Mesendoderm (in vitro differentiated cells): ENCODE measurements at regions not wholly inside any gene's neighbourhood (a gene's known extent, or its start where the extent isn't known, plus 50 kb on each side); places are given as distances from the start of the nearest gene placed in this dataset.

ENCODE experiments used
- DNase-seq: peaks from one replicate; pipeline ENCODE4 v3.0.0; 2013
- H2AK5ac ChIP-seq: 2 replicates; pipeline ENCODE4 v1.6.1; 2013; ENCODE audit warnings: low read length, inconsistent platforms
- H2BK120ac ChIP-seq: 2 replicates; pipeline ENCODE4 v1.6.1; 2013; ENCODE audit warnings: low read depth, mild to moderate bottlenecking, low read length, moderate library complexity, mixed read lengths
- H2BK15ac ChIP-seq: replicated peaks from 2 replicates; pipeline ENCODE4 v1.6.1; 2013; ENCODE audit warnings: low read depth, mild to moderate bottlenecking, moderate library complexity
- H2BK5ac ChIP-seq: 2 replicates; pipeline ENCODE4 v1.6.1; 2013; ENCODE audit warnings: low read length, inconsistent platforms
- H3K18ac ChIP-seq: 2 replicates; pipeline ENCODE4 v1.6.1; 2013; ENCODE audit warnings: mild to moderate bottlenecking, low read length, mixed read lengths
- H3K23ac ChIP-seq: one replicate; pipeline ENCODE4 v1.6.1; 2013; ENCODE audit warnings: low read length
- H3K27ac ChIP-seq: 2 replicates; pipeline ENCODE4 v1.5.1; 2013; ENCODE audit warnings: low read depth, mild to moderate bottlenecking, inconsistent platforms, low read length, moderate library complexity
- H3K27me3 ChIP-seq: 2 replicates; pipeline ENCODE4 v1.6.1; 2013; ENCODE audit warnings: low read length, control low read depth, mild to moderate bottlenecking, inconsistent platforms; ENCODE audit not compliant: insufficient read depth, poor library complexity
- H3K36me3 ChIP-seq: 2 replicates; pipeline ENCODE4 v1.6.1; 2013; ENCODE audit warnings: low read length, inconsistent platforms; ENCODE audit not compliant: control insufficient read depth, insufficient read depth
- H3K4ac ChIP-seq: one replicate; pipeline ENCODE4 v1.6.1; 2013; ENCODE audit warnings: low read depth, mild to moderate bottlenecking, low read length, moderate library complexity
- H3K4me1 ChIP-seq: 2 replicates; pipeline ENCODE4 v1.6.1; 2013; ENCODE audit warnings: low read depth, low read length, inconsistent platforms; ENCODE audit not compliant: control insufficient read depth
- H3K4me2 ChIP-seq: 2 replicates; pipeline ENCODE4 v1.6.1; 2013; ENCODE audit warnings: low read length
- H3K4me3 ChIP-seq: 2 replicates; pipeline ENCODE4 v1.5.1; 2013; ENCODE audit warnings: mild to moderate bottlenecking, low read length
- H3K56ac ChIP-seq: one replicate; pipeline ENCODE4 v1.6.1; 2013; ENCODE audit warnings: low read length
- H3K79me1 ChIP-seq: 2 replicates; pipeline ENCODE4 v1.6.1; 2013; ENCODE audit warnings: low read length, inconsistent platforms
- H3K79me2 ChIP-seq: 2 replicates; pipeline ENCODE4 v1.6.1; 2013; ENCODE audit warnings: mild to moderate bottlenecking, low read length; ENCODE audit not compliant: control insufficient read depth, insufficient read depth
- H3K9ac ChIP-seq: 2 replicates; pipeline ENCODE4 v1.6.1; 2013; ENCODE audit warnings: low read length, inconsistent platforms
- H4K5ac ChIP-seq: one replicate; pipeline ENCODE4 v1.6.1; 2013; ENCODE audit warnings: low read length
- H4K8ac ChIP-seq: one replicate; pipeline ENCODE4 v1.6.1; 2013; ENCODE audit warnings: low read depth, mild to moderate bottlenecking, control low read depth, low read length, moderate library complexity
- WGBS: extraction: QIAGEN DNeasy Blood & Tissue Kit; methylation state at CpG from one replicate; pipeline ENCODE4 v1.1.7; 2013; ENCODE audit warnings: low lambda C conversion rate, missing lambda C conversion rate; ENCODE audit not compliant: insufficient coverage; ENCODE audit errors: extremely low coverage; 5-methylcytosine and 5-hydroxymethylcytosine counted together

- H3K79me2 ChIP-seq = no peaks in the 10 kb centered on the region
- no peak overlapping the region for H3K18ac ChIP-seq
- no peak overlapping the region for H3K56ac ChIP-seq
- no peaks in the 10 kb centered on the region for H3K27me3 ChIP-seq
- no peak overlapping the region for H2BK120ac ChIP-seq
- no peaks in the 10 kb centered on the region for H3K4me1 ChIP-seq
- no peak overlapping the region for H2BK15ac ChIP-seq
- H3K36me3 ChIP-seq = no peaks in the 10 kb centered on the region
- no peak overlapping the region for H4K8ac ChIP-seq
- no peak overlapping the region for H2BK5ac ChIP-seq
- H3K27ac ChIP-seq = no peak overlapping the region
- no peak overlapping the region for H3K4me2 ChIP-seq
- H4K5ac ChIP-seq = no peak overlapping the region
- peak; percentile 53 for DNase-seq
- no peak overlapping the region for H3K4ac ChIP-seq
- no peak overlapping the region for H3K9ac ChIP-seq
- no peaks in the 10 kb centered on the region for H3K79me1 ChIP-seq
- H2AK5ac ChIP-seq = no peak overlapping the region
- no CpG with 5 or more reads among the region's 4 CpGs for WGBS
- H3K23ac ChIP-seq = no peak overlapping the region
- no peak overlapping the region for H3K4me3 ChIP-seq
Observed at GRCh38 chr1:219772265-219773036, 155.9 kb downstream of the SLC30A10 start.

- Histone ChIP-seq H4K8ac (no peak overlapping the region), H3K56ac (no peak overlapping the region), H3K9ac (no peak overlapping the region), H2AK5ac (no peak overlapping the region), H2BK120ac (no peak overlapping the region), H2BK15ac (no peak overlapping the region), H3K18ac (no peak overlapping the region), H3K36me3 (no peaks in the 10 kb centered on the region), H3K4ac (no peak overlapping the region), H3K4me2 (no peak overlapping the region), H3K23ac (no peak overlapping the region), H3K4me3 (no peak overlapping the region), H3K27me3 (no peaks in the 10 kb centered on the region), H3K79me2 (no peaks in the 10 kb centered on the region), H3K27ac (no peak overlapping the region), H3K79me1 (no peaks in the 10 kb centered on the region), H3K4me1 (no peaks in the 10 kb centered on the region), H4K5ac (no peak overlapping the region), H2BK5ac (no peak overlapping the region)
- peak; percentile 69 for DNase-seq
- no CpG with 5 or more reads among the region's 3 CpGs for WGBS
Observed at GRCh38 chr1:219771080-219771479, 157.3 kb downstream of the SLC30A10 start.

GRCh38 chr1:219763321-219763720 lies 150.4 kb upstream of the ZC3H11B start:
- Histone ChIP-seq H3K36me3 (no peaks in the 10 kb centered on the region), H2BK5ac (no peak overlapping the region), H4K5ac (no peak overlapping the region), H4K8ac (no peak overlapping the region), H3K79me2 (no peaks in the 10 kb centered on the region), H3K27ac (no peak overlapping the region), H2BK120ac (no peak overlapping the region), H2AK5ac (no peak overlapping the region), H3K4ac (no peak overlapping the region), H3K4me2 (no peak overlapping the region), H3K56ac (no peak overlapping the region), H3K79me1 (no peaks in the 10 kb centered on the region), H3K18ac (no peak overlapping the region), H2BK15ac (no peak overlapping the region), H3K4me1 (no peaks in the 10 kb centered on the region), H3K4me3 (no peak overlapping the region), H3K23ac (no peak overlapping the region), H3K27me3 (no peaks in the 10 kb centered on the region), H3K9ac (no peak overlapping the region)
- no CpG with 5 or more reads among the region's 2 CpGs for WGBS
- no peak for DNase-seq

- Histone ChIP-seq H3K4me1 (no peaks in the 10 kb centered on the region), H3K79me2 (no peaks in the 10 kb centered on the region)
- WGBS = no CpG with 5 or more reads among the region's 3 CpGs
Observed at GRCh38 chr1:219761208-219761860, 148.4 kb upstream of the ZC3H11B start.

GRCh38 chr1:219759095-219759494 lies 146.2 kb upstream of the ZC3H11B start:
- Histone ChIP-seq H3K27ac (no peak overlapping the region), H3K36me3 (no peaks in the 10 kb centered on the region), H3K56ac (no peak overlapping the region), H2AK5ac (no peak overlapping the region), H3K23ac (no peak overlapping the region), H3K4me3 (no peak overlapping the region), H4K8ac (no peak overlapping the region), H3K9ac (no peak overlapping the region), H3K79me2 (no peaks in the 10 kb centered on the region), H3K4ac (no peak overlapping the region), H2BK15ac (no peak overlapping the region), H2BK120ac (no peak overlapping the region), H4K5ac (no peak overlapping the region), H3K18ac (no peak overlapping the region), H3K4me1 (no peaks in the 10 kb centered on the region), H3K79me1 (no peaks in the 10 kb centered on the region), H3K27me3 (no peaks in the 10 kb centered on the region), H2BK5ac (no peak overlapping the region), H3K4me2 (no peak overlapping the region)
- no CpG with 5 or more reads among the region's 1 CpG for WGBS
- no peak for DNase-seq

More at GRCh38 chr1:219761208-219761860, 148.4 kb upstream of the ZC3H11B start:
- Histone ChIP-seq H3K56ac (no peak overlapping the region), H4K8ac (no peak overlapping the region), H2BK120ac (no peak overlapping the region), H4K5ac (no peak overlapping the region), H3K18ac (no peak overlapping the region), H3K23ac (no peak overlapping the region), H3K27ac (no peak overlapping the region), H2BK5ac (no peak overlapping the region), H2BK15ac (no peak overlapping the region), H3K9ac (no peak overlapping the region), H2AK5ac (no peak overlapping the region), H3K27me3 (no peaks in the 10 kb centered on the region), H3K4ac (no peak overlapping the region), H3K4me3 (no peak overlapping the region), H3K4me2 (no peak overlapping the region), H3K36me3 (no peaks in the 10 kb centered on the region), H3K79me1 (no peaks in the 10 kb centered on the region)
- no peak for DNase-seq
